ENCODE measurements at regions not wholly inside any gene's neighbourhood (a gene's known extent, or its start where the extent isn't known, plus 50 kb on each side); places are given as distances from the start of the nearest gene placed in this dataset.

GRCh38 chr20:24376311-24377099 is 92.9 kb upstream of the SYNDIG1 start:
- no peak for DNase-seq

- no peak for DNase-seq
These were observed 96.1 kb upstream of the SYNDIG1 start for GRCh38 chr20:24373372-24373771.

- DNase-seq, result no peak
These were observed 98.3 kb upstream of the SYNDIG1 start for GRCh38 chr20:24370911-24371695.

GRCh38 chr20:24370249-24370648 is 99.2 kb upstream of the SYNDIG1 start:
- no peak for DNase-seq

GRCh38 chr20:24368253-24368652 is 101.2 kb upstream of the SYNDIG1 start:
- no peak for DNase-seq

GRCh38 chr20:24366336-24367004 is 103.0 kb upstream of the SYNDIG1 start:
- no peak for DNase-seq

- DNase-seq, result no peak
These were observed 103.8 kb upstream of the SYNDIG1 start for GRCh38 chr20:24365670-24366069.

GRCh38 chr20:24364482-24364881 is 104.9 kb upstream of the SYNDIG1 start:
- DNase-seq, result no peak

- no peak for DNase-seq
These were observed 106.4 kb upstream of the SYNDIG1 start for GRCh38 chr20:24363031-24363430.

GRCh38 chr20:24362080-24362479 is 107.3 kb upstream of the SYNDIG1 start:
- DNase-seq, result no peak

GRCh38 chr20:24361541-24361940 is 107.9 kb upstream of the SYNDIG1 start:
- DNase-seq, result no peak

- no peak for DNase-seq
These were observed 108.9 kb upstream of the SYNDIG1 start for GRCh38 chr20:24360531-24360930.

GRCh38 chr20:24359321-24360027 is 110.0 kb upstream of the SYNDIG1 start:
- no peak for DNase-seq

- DNase-seq, result no peak
These were observed 111.5 kb upstream of the SYNDIG1 start for GRCh38 chr20:24357931-24358330.

GRCh38 chr20:24357177-24357576 is 112.3 kb upstream of the SYNDIG1 start:
- DNase-seq, result no peak

- DNase-seq, result no peak
These were observed 116.2 kb upstream of the SYNDIG1 start for GRCh38 chr20:24353135-24353690.

GRCh38 chr20:24350923-24351368 is 118.5 kb upstream of the SYNDIG1 start:
- no peak for DNase-seq

GRCh38 chr20:24341781-24342180 is 127.6 kb upstream of the SYNDIG1 start:
- no peak for DNase-seq

GRCh38 chr20:24340933-24341332 is 128.5 kb upstream of the SYNDIG1 start:
- DNase-seq, result no peak

GRCh38 chr20:24339210-24339641 is 130.2 kb upstream of the SYNDIG1 start:
- DNase-seq, result no peak

- no peak for DNase-seq
These were observed 131.9 kb upstream of the SYNDIG1 start for GRCh38 chr20:24337551-24337950.

- DNase-seq, result no peak
These were observed 132.4 kb upstream of the SYNDIG1 start for GRCh38 chr20:24337069-24337468.

- DNase-seq, result no peak
These were observed 134.6 kb upstream of the SYNDIG1 start for GRCh38 chr20:24334830-24335229.

All from stimulated activated CD8-positive, alpha-beta memory T cell treated with anti-CD3 and anti-CD28 coated beads, Interleukin-4, amount 100 ng/mL, for 48 hours (primary cell).